PC-9 (cell line): ENCODE measurements at regions not wholly inside any gene's neighbourhood (a gene's known extent, or its start where the extent isn't known, plus 50 kb on each side); places are given as distances from the start of the nearest gene placed in this dataset.

Experiments
- BruUV-seq: library from RNA; stranded (reverse); fragments of 400-500 nt; replicated peaks from 2 replicates; lab custom pipeline; 2021; lab: Mats Ljungman, UMichigan
- CTCF ChIA-PET: fragments of 300-600 bp; sonication (Branson Sonifier 250); formaldehyde crosslinking; loops from one replicate; lab custom pipeline; 2022; ENCODE audit warnings: antibody characterized with exemption; lab: Charles Lee
- POLR2A ChIA-PET: fragments of 300-600 bp; sonication (Branson Sonifier 250); formaldehyde crosslinking; loops from one replicate; lab custom pipeline; 2022; ENCODE audit warnings: antibody characterized with exemption; ENCODE audit not compliant: unreplicated experiment; lab: Charles Lee
- DNase-seq, 2 experiments: peaks; one replicate each; pipeline versions ENCODE4 v3.0.0 to v3.0.0-alpha.2; 2015 to 2022; ENCODE audit warnings: mixed read lengths in 1 of 2
- H2AFZ ChIP-seq: fragments of 200-600 bp; sonication (generic); 2 replicates; pipeline ENCODE4 v1.8.1; 2017; ENCODE audit warnings: antibody characterized with exemption
- H3F3A ChIP-seq: fragments of 200-600 bp; sonication (generic); 2 replicates; pipeline ENCODE4 v1.8.1; 2017; ENCODE audit warnings: antibody characterized with exemption, mild to moderate bottlenecking, low read depth; ENCODE audit not compliant: insufficient read depth
- H3K27ac ChIP-seq: fragments of 200-600 bp; sonication (generic); 2 replicates; pipeline ENCODE4 v1.6.1; 2016; ENCODE audit warnings: mixed run types
- H3K27me3 ChIP-seq: fragments of 200-600 bp; sonication (generic); 2 replicates; pipeline ENCODE4 v1.6.1; 2016; ENCODE audit warnings: low read depth, mixed run types; ENCODE audit not compliant: insufficient read depth
- H3K36me3 ChIP-seq: fragments of 200-600 bp; sonication (generic); 2 replicates; pipeline ENCODE4 v1.6.1; 2016; ENCODE audit warnings: low read depth, mixed run types
- H3K4me1 ChIP-seq: fragments of 200-600 bp; sonication (generic); replicated peaks from 2 replicates; pipeline ENCODE4 v1.6.1; 2016; ENCODE audit warnings: mixed run types; ENCODE audit not compliant: insufficient read depth
- H3K4me2 ChIP-seq: fragments of 200-600 bp; sonication (generic); 2 replicates; pipeline ENCODE4 v1.6.1; 2017; ENCODE audit warnings: mixed run types
- H3K4me3 ChIP-seq: fragments of 200-600 bp; sonication (generic); 2 replicates; pipeline ENCODE4 v1.6.1; 2016; ENCODE audit warnings: mixed run types
- H3K79me2 ChIP-seq: fragments of 200-600 bp; sonication (generic); 2 replicates; pipeline ENCODE4 v1.6.1; 2017; ENCODE audit warnings: low read depth, mixed run types
- H3K9me2 ChIP-seq: fragments of 200-600 bp; sonication (generic); 2 replicates; pipeline ENCODE4 v1.8.1; 2017; ENCODE audit warnings: mild to moderate bottlenecking; ENCODE audit not compliant: insufficient read depth
- H3K9me3 ChIP-seq: fragments of 200-600 bp; sonication (generic); 2 replicates; pipeline ENCODE4 v1.8.1; 2016; ENCODE audit warnings: low read depth; ENCODE audit not compliant: insufficient read depth
- H4K20me1 ChIP-seq: fragments of 200-600 bp; sonication (generic); 2 replicates; pipeline ENCODE4 v1.8.1; 2017; ENCODE audit not compliant: insufficient read depth
- CTCF ChIP-seq: fragments of 200-600 bp; sonication (generic); conservative IDR thresholded peaks from 2 replicates; pipeline ENCODE4 v1.6.1; 2017; ENCODE audit warnings: mixed run types, antibody characterized with exemption, mild to moderate bottlenecking, moderate library complexity
- EZH2 ChIP-seq: fragments of 200-600 bp; sonication (generic); IDR thresholded peaks from 2 replicates; pipeline ENCODE4 v1.8.0; 2017; ENCODE audit warnings: antibody characterized with exemption, low read depth
- intact Hi-C: fragments of 100-400 bp; cut with micrococcal nuclease; formaldehyde crosslinking; loops from one replicate; pipeline ENCODE4 v1.10.0; 2022; ENCODE audit not compliant: unreplicated experiment

- no peaks in the 10 kb centered on the region for H4K20me1 ChIP-seq
- no peak overlapping the region for H3K4me3 ChIP-seq
- H3K36me3 ChIP-seq = no peaks in the 10 kb centered on the region
- DNase-seq = no peak
- intact Hi-C loops = loop anchor here (5.0 kb wide), 1 partner anchor 37 kb away; no protein-coding TSS in a partner anchor
- peaks cover 7% of the 10 kb centered on the region; the same call in 1 of the 2 replicates for H3K9me3 ChIP-seq
- no peak overlapping the region for H3K27ac ChIP-seq
- no peaks in the 10 kb centered on the region for H3K79me2 ChIP-seq
- H2AFZ ChIP-seq = no peak overlapping the region
- H3F3A ChIP-seq = peaks cover 18% of the 10 kb centered on the region
- ChIA-PET POLR2A (no interaction called here), CTCF (no interaction called here)
- H3K27me3 ChIP-seq = no peaks in the 10 kb centered on the region
- H3K4me2 ChIP-seq = no peak overlapping the region
- TF ChIP-seq EZH2 = no peak
- no peak for TF ChIP-seq CTCF
- no TSS peak for BruUV-seq
- H3K4me1 ChIP-seq = peaks cover 46% of the 10 kb centered on the region
- no peaks in the 10 kb centered on the region for H3K9me2 ChIP-seq
Observed at GRCh38 chr13:44104969-44105368, 225.3 kb downstream of the LACC1 start.

DNA sequence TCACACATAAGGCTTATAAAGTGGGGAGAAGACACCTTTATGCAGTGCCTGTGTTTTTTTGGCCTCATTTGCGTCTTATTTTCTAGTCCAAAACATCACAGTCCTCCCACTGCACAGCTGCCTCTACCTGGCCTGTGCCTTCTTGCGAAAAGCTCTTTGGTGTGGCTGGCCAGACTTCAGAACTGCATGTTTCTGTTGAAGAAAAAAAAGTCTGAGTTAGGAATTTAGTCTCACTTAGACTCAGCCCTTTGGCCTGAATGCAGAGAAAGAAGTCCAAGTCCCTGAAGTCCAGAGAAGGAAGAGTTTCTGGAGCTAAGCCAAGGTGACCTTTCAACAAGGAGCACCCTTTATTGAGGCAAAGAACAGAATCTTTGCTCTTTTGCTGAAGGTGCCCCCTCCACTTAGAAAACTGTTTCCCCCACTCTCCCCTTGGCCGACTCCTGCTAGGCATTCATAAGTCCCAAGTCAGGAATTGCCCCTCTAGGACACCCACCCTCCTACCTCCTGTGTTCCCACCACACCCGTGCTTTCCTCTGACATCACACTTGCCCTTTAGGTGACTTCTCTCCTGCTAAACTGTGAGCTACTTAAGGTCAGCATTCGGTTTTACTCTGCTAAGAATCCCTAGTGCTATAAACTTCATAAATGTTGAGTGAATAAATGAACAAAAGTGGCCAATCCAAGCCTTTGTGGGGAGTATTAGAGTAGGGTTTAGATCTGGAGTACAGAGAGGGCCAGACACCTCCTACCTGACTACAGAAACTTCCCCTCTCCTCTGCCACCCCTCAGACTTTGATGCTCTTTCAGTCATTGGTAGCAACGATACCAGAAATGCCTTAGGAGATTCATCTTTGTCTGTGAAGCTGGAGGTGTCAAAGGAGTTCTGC is 226.8 kb downstream of the LACC1 start:
- no peak overlapping the region for H3K4me3 ChIP-seq
- POLR2A ChIA-PET = interaction anchor here (1.0 kb wide), 1 partner anchor 35 kb away, joined by 9 read pairs; no protein-coding TSS in a partner anchor
- H3K27me3 ChIP-seq = no peaks in the 10 kb centered on the region
- peak overlapping the region; percentile 39; the same call in 1 of the 2 replicates for H3K27ac ChIP-seq
- H3K79me2 ChIP-seq = no peaks in the 10 kb centered on the region
- H3K4me2 ChIP-seq = peak overlapping the region; percentile 43; the same call in 1 of the 2 replicates
- intact Hi-C loops = loop anchor here (5.0 kb wide), 1 partner anchor 36 kb away; no protein-coding TSS in a partner anchor
- DNase-seq = peak; percentile 6 to 40
- peaks cover 18% of the 10 kb centered on the region for H3F3A ChIP-seq
- no peak overlapping the region for H2AFZ ChIP-seq
- CTCF ChIA-PET = no interaction called here
- no peak for TF ChIP-seq EZH2
- no peak for TF ChIP-seq CTCF
- no peaks in the 10 kb centered on the region for H3K36me3 ChIP-seq
- H3K9me3 ChIP-seq = 0 out of 2 replicates have a peak, but pooled peaks cover under 1% of the 10 kb centered on the region
- no TSS peak for BruUV-seq
- no peaks in the 10 kb centered on the region for H4K20me1 ChIP-seq
- H3K4me1 ChIP-seq = peaks cover 50% of the 10 kb centered on the region
- H3K9me2 ChIP-seq = no peaks in the 10 kb centered on the region

- Histone ChIP-seq H2AFZ (no peak overlapping the region), H3K79me2 (no peaks in the 10 kb centered on the region), H4K20me1 (no peaks in the 10 kb centered on the region), H3K4me1 (peaks cover 50% of the 10 kb centered on the region), H3K4me2 (peak overlapping the region; percentile 43), H3F3A (peaks cover 18% of the 10 kb centered on the region), H3K27me3 (no peaks in the 10 kb centered on the region), H3K36me3 (no peaks in the 10 kb centered on the region), H3K9me2 (no peaks in the 10 kb centered on the region), H3K27ac (peak overlapping the region; percentile 76), H3K4me3 (0 out of 2 replicates have a peak overlapping the region, but pooled peaks have one; percentile 6), H3K9me3 (no peaks in the 10 kb centered on the region)
- intact Hi-C loops = loop anchor here (1.0 to 5.0 kb wide), 3 partner anchors 35 to 125 kb away; no protein-coding TSS in a partner anchor
- TF ChIP-seq EZH2 (no peak), CTCF (no peak)
- no TSS peak for BruUV-seq
- ChIA-PET CTCF (no interaction called here), POLR2A (no interaction called here)
- DNase-seq = peak in 1 of 2 experiments; percentile 45
Observed at GRCh38 chr13:44107357-44108121, 227.8 kb downstream of the LACC1 start.
